Suprapubic skin (tissue), 4 donors: ENCODE measurements at regions not wholly inside any gene's neighbourhood (a gene's known extent, or its start where the extent isn't known, plus 50 kb on each side); places are given as distances from the start of the nearest gene placed in this dataset.

Experiments used
- DNase-seq, 2 donors: peaks; one replicate each; pipeline ENCODE4 v3.0.0-alpha.2; 2019; ENCODE audit warnings: low spot score in 2 of 2
- H3K27ac ChIP-seq: fragments of 200-600 bp; sonication (generic); one replicate; pipeline ENCODE4 v1.5.1; 2019
- H3K27me3 ChIP-seq: fragments of 200-600 bp; sonication (generic); one replicate; pipeline ENCODE4 v1.5.1; 2019
- H3K36me3 ChIP-seq: fragments of 200-600 bp; sonication (generic); one replicate; pipeline ENCODE4 v1.5.1; 2019
- H3K4me1 ChIP-seq: fragments of 200-600 bp; sonication (generic); one replicate; pipeline ENCODE4 v1.5.1; 2019
- H3K4me3 ChIP-seq: fragments of 200-600 bp; sonication (generic); one replicate; pipeline ENCODE4 v1.5.1; 2019; ENCODE audit warnings: mild to moderate bottlenecking
- H3K9me3 ChIP-seq: fragments of 200-600 bp; sonication (generic); one replicate; pipeline ENCODE4 v1.5.1; 2019
- EP300 ChIP-seq: sonication (generic); formaldehyde crosslinking; IDR thresholded peaks from one replicate; pipeline ENCODE4 v1.6.1; 2017; ENCODE audit warnings: antibody characterized with exemption
- POLR2A ChIP-seq, 2 donors: fragments of 450-650 bp; IDR thresholded peaks; one replicate each; pipeline ENCODE4 v1.6.1; 2017; ENCODE audit warnings: antibody characterized with exemption in 2 of 2, mild to moderate bottlenecking in 2 of 2, moderate library complexity in 2 of 2
- POLR2AphosphoS5 ChIP-seq, 3 donors: sonication (generic); formaldehyde crosslinking; IDR thresholded peaks; one replicate each; pipeline ENCODE4 v1.6.1; 2017; ENCODE audit warnings: antibody characterized with exemption in 3 of 3
- WGBS: methylation state at CpG from one replicate; pipeline ENCODE4 v1.1.5; 2018; 5-methylcytosine and 5-hydroxymethylcytosine counted together
- TF ChIP-seq, protein P1 (sequence below), 2 donors: fragments of 200-600 bp in 1 of 2; fragments of 450-650 bp in 1 of 2; sonication (generic) in 1 of 2; IDR thresholded peaks; one replicate each; pipeline ENCODE4 v1.5.1; 2016 to 2019; ENCODE audit warnings: antibody characterized with exemption in 2 of 2, mild to moderate bottlenecking in 1 of 2, moderate library complexity in 1 of 2

GRCh38 chr15:93771196-93772030 is 459.9 kb upstream of the MCTP2 start:
- no peaks in the 10 kb centered on the region for H3K9me3 ChIP-seq
- no peak for DNase-seq
- H3K27me3 ChIP-seq, result no peaks in the 10 kb centered on the region
- H3K27ac ChIP-seq, result no peak overlapping the region
- H3K36me3 ChIP-seq, result no peaks in the 10 kb centered on the region
- TF ChIP-seq POLR2A (IDR thresholded peaks at IDR 0.05) (no peak), EP300 (no peak), POLR2AphosphoS5 (IDR thresholded peaks at IDR 0.05) (no peak)
- TF ChIP-seq, protein P1, sequence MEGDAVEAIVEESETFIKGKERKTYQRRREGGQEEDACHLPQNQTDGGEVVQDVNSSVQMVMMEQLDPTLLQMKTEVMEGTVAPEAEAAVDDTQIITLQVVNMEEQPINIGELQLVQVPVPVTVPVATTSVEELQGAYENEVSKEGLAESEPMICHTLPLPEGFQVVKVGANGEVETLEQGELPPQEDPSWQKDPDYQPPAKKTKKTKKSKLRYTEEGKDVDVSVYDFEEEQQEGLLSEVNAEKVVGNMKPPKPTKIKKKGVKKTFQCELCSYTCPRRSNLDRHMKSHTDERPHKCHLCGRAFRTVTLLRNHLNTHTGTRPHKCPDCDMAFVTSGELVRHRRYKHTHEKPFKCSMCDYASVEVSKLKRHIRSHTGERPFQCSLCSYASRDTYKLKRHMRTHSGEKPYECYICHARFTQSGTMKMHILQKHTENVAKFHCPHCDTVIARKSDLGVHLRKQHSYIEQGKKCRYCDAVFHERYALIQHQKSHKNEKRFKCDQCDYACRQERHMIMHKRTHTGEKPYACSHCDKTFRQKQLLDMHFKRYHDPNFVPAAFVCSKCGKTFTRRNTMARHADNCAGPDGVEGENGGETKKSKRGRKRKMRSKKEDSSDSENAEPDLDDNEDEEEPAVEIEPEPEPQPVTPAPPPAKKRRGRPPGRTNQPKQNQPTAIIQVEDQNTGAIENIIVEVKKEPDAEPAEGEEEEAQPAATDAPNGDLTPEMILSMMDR (IDR thresholded peaks at IDR 0.05), result no peak
- peaks cover 10% of the 10 kb centered on the region for H3K4me1 ChIP-seq
- no peak overlapping the region for H3K4me3 ChIP-seq
- 57% methylated on average over 4 of the region's 4 CpGs for WGBS

DNA sequence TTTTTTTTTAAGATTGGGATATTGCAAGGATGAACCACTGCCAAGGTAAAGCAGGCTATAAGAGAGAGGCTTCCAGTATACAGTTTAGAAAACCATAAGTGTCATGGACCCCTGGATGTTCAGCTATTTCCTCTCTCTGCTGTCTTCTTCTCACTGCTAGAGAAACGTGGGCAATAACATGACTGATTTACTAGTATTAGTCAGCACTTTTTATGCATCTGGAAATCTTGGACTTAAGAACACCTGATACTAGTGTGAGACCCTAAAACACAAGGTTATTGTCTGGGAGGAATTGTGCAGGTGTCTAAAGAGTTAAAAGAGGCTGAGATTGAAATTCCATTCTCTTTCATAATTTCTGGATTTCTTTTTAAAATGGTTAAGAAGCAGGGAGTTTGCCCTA is 460.6 kb upstream of the MCTP2 start:
- Histone ChIP-seq H3K27ac (no peak overlapping the region), H3K27me3 (no peaks in the 10 kb centered on the region), H3K4me1 (peaks cover 10% of the 10 kb centered on the region), H3K9me3 (no peaks in the 10 kb centered on the region), H3K36me3 (no peaks in the 10 kb centered on the region), H3K4me3 (no peak overlapping the region)
- DNase-seq, result no peak
- 18% methylated on average over 1 of the region's 1 CpG for WGBS
- TF ChIP-seq, protein P1 (IDR thresholded peaks at IDR 0.05), result no peak
- TF ChIP-seq POLR2A (IDR thresholded peaks at IDR 0.05), result no peak

DNA sequence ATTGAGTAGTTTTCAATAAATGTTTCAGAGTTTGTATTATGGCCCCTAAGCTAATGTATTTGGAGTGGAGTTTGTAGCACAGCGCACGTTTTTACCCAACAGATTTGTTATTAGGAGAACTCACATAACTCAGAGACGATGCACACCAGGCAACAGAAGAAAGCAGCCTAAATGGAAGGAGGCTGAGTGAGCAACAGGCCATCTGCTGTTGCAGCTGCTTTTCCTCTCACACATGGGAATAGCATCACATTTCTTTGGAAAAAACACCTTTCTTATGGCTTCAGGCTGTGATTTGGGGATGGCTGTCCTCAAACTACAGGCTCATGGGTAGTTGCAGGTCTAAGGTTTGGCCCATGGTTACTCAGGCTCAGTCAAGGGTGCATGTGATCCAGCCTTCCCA is 469.3 kb upstream of the MCTP2 start:
- Histone ChIP-seq H3K36me3 (no peaks in the 10 kb centered on the region), H3K27ac (no peak overlapping the region), H3K27me3 (no peaks in the 10 kb centered on the region), H3K4me3 (no peak overlapping the region), H3K9me3 (no peaks in the 10 kb centered on the region), H3K4me1 (no peaks in the 10 kb centered on the region)
- WGBS, result 88% methylated on average over 3 of the region's 3 CpGs
- TF ChIP-seq, protein P1 (IDR thresholded peaks at IDR 0.05), result no peak
- no peak for TF ChIP-seq EP300
- no peak for TF ChIP-seq POLR2A (IDR thresholded peaks at IDR 0.05)
- no peak for TF ChIP-seq POLR2AphosphoS5 (IDR thresholded peaks at IDR 0.05)
- no peak for DNase-seq

DNA sequence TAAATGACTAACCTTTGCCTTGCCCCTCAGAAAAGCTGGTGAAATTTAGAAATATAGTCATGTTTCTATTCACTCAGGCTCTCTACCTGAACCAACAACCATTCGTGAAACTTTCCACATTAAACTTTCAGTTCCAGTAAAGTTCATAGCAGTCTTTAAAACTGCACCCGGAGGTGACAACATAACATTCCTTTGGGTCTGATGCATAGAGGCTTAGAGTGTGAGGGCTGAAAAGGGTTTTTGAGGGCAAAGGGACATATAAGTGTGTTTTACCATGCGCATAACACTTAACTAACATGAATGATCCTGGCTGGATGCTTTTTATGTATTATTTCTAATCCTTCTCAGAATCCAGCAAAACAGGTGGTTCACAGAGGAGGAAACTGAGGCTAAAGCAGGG is 471.7 kb upstream of the MCTP2 start:
- Histone ChIP-seq H3K27ac (no peak overlapping the region), H3K4me3 (no peak overlapping the region), H3K27me3 (no peaks in the 10 kb centered on the region), H3K4me1 (no peaks in the 10 kb centered on the region), H3K9me3 (no peaks in the 10 kb centered on the region), H3K36me3 (no peaks in the 10 kb centered on the region)
- no peak for DNase-seq
- 55% methylated on average over 3 of the region's 3 CpGs for WGBS
- TF ChIP-seq POLR2AphosphoS5 (IDR thresholded peaks at IDR 0.05) (no peak), POLR2A (IDR thresholded peaks at IDR 0.05) (no peak), EP300 (no peak)
- TF ChIP-seq, protein P1 (IDR thresholded peaks at IDR 0.05), result no peak

GRCh38 chr15:93758824-93759223 is 472.5 kb upstream of the MCTP2 start:
- WGBS, result 70% methylated on average over 2 of the region's 2 CpGs

More at GRCh38 chr15:93758824-93759223, 472.5 kb upstream of the MCTP2 start:
- H3K4me3 ChIP-seq, result no peak overlapping the region
- no peaks in the 10 kb centered on the region for H3K4me1 ChIP-seq
- TF ChIP-seq POLR2A (IDR thresholded peaks at IDR 0.05), result no peak
- no peak for TF ChIP-seq EP300
- TF ChIP-seq POLR2AphosphoS5 (IDR thresholded peaks at IDR 0.05), result no peak
- TF ChIP-seq, protein P1 (IDR thresholded peaks at IDR 0.05), result no peak
- H3K9me3 ChIP-seq, result no peaks in the 10 kb centered on the region
- H3K27me3 ChIP-seq, result no peaks in the 10 kb centered on the region
- H3K27ac ChIP-seq, result no peak overlapping the region
- no peak for DNase-seq
- H3K36me3 ChIP-seq, result no peaks in the 10 kb centered on the region
